ENCODE measurements at regions not wholly inside any gene's neighbourhood (a gene's known extent, or its start where the extent isn't known, plus 50 kb on each side); places are given as distances from the start of the nearest gene placed in this dataset.

- no peak for TF ChIP-seq ZMYM2 (CRISPR knock-in tag; IDR thresholded peaks at IDR 0.05)
- TF ChIP-seq ZNF275 (CRISPR knock-in tag; IDR thresholded peaks at IDR 0.05; ENCODE audit: borderline replicate concordance) = no peak
- no peak for TF ChIP-seq ATF7 (IDR thresholded peaks at IDR 0.05)
- no peak for TF ChIP-seq ATF7 (CRISPR knock-in tag; IDR thresholded peaks at IDR 0.05)
- TF ChIP-seq SNAPC4 (CRISPR knock-in tag; IDR thresholded peaks at IDR 0.05) = no peak
- TF ChIP-seq SIX4 (CRISPR knock-in tag; IDR thresholded peaks at IDR 0.05) = no peak
- no peak for TF ChIP-seq MBD4 (IDR thresholded peaks at IDR 0.05; ENCODE audit: borderline replicate concordance, low read length)
- TF ChIP-seq ETS1 (CRISPR knock-in tag; IDR thresholded peaks at IDR 0.05) = no peak
- TF ChIP-seq ZFP36L2 (CRISPR knock-in tag; IDR thresholded peaks at IDR 0.05) = no peak
Observed at GRCh38 chr9:99366183-99366582, 144.1 kb downstream of the SEC61B start (continued).
